NOMO-1 (cell line): ENCODE measurements at regions not wholly inside any gene's neighbourhood (a gene's known extent, or its start where the extent isn't known, plus 50 kb on each side); places are given as distances from the start of the nearest gene placed in this dataset.
"Not testable (repeated sequence)": the region's sequence is repeated elsewhere in the genome, so short reads cannot be mapped to it uniquely, and the experiment has no call there.

Experiments
- DNase-seq, 2 experiments: peaks; one replicate each; lab custom pipeline; 2025; ENCODE audit not compliant: unreplicated experiment in 2 of 2; lab: John Stamatoyannopoulos, UW

DNA sequence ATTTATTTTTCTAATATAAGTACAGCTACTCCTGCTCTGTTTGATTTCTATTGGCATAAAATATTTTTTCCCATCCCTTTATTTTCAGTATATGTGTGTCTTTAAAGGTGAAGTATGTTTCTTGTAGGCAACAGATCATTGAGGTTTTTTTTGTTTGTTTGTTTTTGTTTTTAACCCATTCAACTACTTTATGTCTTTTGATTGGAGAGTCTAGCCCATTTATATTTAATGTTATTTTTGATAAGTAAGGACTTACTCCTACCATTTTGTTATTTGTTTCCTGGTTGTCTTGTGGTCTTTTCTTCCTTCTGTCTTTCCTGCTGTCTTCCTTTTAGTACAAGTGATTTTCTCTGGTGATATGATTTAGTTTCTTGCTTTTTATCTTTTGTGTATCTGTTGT is 285.1 kb upstream of the PROX1 start:
- no peak for DNase-seq

DNA sequence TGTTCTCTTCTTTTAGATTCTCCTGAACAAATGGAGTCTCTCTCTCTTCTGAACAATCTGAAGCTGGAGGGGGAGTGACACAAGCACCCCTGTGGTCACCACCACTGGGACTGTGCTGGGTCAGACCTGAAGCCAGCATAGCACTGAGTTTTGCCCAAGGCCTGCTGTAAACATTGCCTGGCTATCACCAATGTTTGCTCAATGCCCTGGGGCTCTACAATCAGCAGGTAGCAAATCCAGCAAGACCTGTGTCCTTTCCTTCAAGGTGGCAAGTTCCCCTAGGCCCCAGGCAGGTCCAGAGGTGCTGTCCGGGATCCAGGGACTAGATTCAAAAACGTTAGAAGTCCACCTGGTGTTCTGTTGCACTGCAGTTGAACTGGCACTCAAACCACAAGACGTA is 282.8 kb upstream of the PROX1 start:
- DNase-seq, result no peak

DNA sequence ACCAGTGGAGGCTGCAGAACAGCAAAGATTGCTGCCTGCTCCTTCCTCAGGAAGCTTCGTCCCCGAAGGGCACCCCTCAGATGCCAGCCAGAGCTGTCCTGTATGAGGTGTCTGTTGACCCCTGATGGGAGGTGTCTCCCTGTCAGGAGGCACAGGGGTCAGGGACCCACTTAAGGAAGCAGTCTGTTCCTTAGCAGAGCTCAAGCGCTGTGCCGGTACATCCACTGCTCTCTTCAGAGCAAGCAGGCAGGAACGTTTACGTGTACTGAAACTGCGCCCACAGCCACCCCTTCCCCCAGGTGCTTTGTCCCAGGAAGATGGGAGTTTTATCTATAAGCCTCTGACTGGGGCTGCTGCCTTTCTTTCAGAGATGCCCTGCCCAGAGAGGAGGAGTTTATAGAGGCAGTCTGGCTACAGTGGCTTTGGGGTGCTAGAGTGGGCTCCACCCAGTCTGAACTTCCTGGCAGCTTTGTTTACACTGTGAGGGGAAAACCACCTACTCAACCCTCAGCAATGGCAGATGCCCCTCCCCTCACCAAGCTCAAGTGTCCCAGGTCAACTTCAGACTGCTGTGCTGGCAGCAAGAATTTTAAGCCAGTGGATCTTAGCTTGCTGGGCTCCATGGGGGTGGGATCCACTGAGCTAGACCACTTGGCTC is 275.8 kb upstream of the PROX1 start:
- not testable (repeated sequence) for DNase-seq

DNA sequence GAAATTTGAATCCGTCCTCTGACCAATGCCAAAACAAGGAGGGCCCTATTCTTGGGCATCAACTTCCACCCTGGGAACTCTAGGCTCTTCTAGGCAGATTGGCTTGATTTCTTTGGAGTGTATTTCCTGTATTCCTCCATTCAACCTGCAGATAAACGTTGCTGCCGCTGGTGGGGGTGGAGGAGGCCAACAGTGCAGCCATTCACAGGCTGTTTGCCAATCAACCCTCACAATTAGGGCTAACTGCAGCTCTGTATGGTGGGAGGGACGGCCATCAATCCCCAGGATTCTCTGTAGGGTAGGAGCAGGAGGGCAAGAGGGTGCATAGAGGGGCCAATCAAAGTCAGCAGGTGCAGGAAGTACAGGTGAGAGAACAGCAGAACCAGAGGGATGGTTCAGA is 273.1 kb upstream of the PROX1 start:
- DNase-seq, result no peak

DNA sequence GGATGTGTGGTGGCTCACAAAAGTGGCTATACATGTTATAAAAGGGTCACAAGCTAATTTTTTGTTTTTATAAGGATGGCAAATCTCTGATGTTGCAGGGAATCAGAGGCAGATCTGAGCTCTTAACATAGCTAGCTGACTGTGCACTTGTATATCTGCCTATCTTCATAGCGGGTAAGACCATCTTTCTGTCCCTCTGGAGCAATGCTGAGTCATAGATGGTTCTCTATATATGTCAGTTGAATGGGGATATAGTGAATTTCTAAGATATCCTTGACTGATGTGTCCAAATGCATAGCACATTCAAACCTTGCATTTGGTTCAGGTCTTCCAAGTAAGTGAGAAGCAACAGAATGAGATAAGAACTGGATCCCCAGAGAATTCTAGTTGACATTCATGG is 272.6 kb upstream of the PROX1 start:
- no peak for DNase-seq

DNA sequence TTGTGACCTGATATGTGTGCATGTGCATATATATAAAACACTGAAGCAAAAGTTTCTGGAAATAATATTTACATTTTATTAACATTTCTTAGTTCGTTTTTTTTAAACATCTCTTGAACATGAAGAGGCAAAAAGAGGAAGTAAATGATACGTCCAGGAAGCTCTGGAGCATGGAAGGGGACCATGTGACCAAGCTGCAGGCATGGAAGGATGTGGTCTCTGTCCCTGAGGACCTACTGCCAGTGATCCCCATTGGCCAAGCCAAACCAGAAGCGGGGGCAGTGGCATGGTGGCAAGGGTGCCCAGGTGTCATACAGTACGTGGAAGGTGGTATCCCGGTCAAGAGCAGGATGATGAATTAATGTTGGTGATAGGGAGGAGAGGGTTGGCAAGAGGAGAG is 268.3 kb upstream of the PROX1 start:
- DNase-seq, result peak in 1 of 2 experiments; percentile 13

DNA sequence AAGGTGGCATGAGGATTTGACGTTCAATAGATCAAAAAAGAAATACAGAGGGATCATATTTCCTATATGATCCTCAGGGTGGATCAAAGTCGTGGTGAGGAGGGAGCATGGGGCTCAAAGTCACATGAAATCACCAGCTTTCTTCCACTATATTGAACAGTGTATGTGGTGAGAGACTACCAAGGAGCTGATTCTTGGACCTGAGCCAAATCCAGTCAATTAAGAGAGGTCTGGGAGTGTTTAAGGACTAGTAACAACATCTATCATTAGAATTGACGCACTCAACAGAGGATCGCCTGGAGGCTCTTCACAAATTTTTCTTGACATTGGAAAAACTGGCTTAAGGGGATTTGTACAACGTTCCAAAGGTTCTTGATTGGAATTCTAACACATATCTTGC is 267.7 kb upstream of the PROX1 start:
- no peak for DNase-seq

DNA sequence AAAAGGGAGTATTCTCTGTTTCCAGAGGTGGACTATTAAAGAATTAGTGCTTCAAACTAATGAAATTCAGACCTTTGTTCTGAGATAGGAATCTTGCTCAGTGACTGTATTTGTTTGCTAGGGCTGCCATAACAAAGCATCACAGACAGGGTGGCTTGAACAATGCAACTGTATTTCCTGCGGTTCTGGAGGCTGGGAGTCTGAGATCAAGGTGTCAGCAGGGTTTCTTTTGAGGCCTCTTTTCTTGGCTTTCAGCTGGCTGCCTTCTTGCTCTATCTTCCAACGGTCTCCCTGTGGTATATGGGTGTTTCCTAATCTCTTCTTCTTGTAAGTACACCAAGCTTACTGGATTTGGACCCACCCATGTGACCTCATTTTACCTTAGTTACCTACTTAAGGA is 264.6 kb upstream of the PROX1 start:
- peak in 1 of 2 experiments; percentile 3 for DNase-seq

DNA sequence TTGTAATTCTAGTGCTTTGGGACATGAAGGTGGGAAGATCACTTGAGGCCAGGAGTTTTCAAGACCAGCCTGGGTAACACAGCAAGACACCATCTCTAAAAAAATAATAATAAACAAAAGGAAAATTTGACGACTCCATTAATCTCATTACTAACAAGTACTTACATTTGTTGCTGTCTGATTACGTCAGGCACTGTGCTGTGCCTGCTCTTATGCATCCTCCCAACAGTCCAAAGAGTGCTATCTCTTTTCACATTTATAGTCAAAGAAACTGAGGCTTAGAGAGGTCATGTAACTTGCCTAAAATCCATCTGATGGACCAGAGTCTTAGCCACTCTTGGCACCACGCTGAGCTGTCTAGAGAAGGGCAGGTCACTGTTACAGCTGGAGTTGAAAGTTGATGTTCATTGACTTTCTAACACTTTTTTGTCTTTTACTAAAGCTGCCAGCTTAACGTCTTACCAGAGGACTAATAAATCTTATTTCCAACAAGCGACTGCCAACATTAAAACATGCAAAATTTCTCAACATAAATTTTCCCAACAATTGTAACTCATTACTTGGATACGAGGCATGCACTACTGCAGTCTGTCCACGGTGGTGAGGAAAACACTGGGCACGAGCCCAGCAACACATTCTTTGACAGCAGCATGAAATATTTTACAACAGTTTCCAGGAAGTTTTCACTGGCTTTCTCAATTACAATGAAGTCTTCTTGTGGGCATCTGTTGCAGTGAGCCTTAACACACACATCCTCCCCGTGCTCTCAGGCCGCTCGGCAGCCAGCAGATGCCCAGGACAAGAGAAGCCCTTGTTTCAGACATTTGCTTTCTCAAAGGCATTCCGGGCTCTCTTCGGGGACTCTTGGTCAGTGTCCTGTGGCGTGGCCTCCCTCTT is 262.9 kb upstream of the PROX1 start:
- DNase-seq, result peak in 1 of 2 experiments; percentile 1

DNA sequence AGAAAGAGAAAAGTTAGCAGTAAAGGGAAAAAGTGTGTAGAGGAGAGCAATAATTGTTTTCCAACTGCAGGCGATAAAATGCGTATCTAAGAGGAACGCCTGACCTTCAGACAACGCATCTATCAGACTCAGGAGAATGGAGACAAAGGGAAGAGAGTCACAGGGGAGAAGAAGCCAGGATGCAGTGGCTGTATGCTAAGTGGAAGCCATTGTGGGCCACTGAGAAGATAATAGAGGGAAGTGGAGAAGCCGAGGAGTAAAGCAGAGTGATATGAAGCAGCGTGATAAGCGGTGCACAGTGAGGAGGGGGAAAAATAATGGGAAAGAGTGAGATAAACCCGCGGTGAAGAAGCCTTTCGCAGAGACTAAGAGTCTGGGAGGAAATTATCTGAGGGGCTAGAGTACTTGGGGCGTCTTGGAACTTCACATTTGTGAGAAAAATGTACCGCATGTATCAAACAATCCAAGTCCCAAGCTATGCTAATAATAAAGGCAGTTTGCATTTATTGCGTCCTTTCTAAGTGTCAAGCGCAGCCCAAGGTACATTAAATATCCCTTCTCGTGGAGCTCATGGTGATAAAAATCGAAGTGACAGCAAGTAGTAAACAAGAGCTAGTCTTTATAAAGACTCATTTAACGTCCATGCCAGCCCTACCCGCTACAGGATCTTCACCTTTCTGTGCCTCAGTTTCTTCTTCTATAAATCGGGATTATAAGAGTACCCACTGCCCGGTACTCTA is 259.8 kb upstream of the PROX1 start:
- DNase-seq, result no peak

DNA sequence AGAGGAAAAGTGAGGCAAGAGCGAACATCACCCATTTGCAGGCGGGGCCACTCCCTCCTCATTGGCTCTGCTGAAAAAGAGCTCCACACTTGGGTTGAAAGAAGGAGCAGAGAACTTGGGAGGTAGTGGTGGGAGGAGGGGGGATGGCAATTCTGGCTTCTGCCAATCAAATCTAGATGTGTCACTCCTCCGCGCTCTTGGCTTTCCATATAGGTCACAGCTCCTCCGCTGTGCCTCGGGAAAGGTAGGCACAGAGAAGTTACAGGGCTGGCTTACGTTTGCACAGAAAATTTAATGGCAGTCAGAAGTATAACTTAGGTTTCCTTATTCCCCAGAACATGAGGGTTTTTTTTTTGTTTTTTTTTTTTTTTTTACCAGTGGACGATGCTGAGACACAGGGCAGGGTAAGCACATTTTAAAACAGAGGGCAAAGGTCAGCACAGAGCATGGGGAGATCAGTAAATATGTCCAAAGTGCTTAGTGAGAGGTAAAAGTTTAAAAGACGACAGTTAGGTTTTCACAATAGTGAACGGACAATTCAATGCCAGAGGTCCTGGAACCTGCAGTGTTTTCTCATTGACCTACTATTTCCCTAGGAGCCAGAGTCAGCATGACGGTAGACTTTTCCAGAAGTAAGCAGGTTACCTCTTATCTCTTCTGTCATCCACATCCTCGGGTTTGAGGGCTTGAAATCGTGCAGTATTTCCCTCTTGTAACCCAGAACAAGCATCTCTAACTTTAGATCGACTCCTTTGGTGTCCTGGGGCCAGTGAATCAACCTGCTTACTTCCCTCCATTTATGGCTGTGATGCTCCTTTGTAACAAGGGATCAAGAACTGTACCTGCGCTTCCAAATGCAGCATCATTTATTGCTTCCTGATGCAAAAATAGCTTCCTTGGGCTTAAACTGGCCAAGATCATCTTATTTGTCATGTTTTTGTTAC is 258.9 kb upstream of the PROX1 start:
- DNase-seq, result no peak

DNA sequence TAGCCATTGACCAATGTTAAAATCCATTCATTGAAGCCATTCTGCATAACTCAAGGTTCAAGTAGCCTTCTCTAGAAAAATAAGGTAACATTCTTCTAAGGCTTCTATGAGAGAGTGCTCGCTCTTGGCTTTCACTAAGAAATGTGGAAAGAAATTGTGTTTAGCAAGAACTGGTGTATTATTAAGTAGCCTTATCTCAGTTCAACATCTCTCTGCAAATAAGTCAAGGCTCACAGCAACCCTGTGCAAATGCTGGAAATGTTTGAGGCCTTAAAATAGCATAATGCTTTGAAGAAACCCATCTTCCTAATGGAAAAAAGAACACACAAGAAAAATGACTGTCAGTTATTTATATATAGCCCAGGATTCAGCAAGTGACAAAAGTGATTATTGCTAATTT is 254.1 kb upstream of the PROX1 start:
- no peak for DNase-seq

DNA sequence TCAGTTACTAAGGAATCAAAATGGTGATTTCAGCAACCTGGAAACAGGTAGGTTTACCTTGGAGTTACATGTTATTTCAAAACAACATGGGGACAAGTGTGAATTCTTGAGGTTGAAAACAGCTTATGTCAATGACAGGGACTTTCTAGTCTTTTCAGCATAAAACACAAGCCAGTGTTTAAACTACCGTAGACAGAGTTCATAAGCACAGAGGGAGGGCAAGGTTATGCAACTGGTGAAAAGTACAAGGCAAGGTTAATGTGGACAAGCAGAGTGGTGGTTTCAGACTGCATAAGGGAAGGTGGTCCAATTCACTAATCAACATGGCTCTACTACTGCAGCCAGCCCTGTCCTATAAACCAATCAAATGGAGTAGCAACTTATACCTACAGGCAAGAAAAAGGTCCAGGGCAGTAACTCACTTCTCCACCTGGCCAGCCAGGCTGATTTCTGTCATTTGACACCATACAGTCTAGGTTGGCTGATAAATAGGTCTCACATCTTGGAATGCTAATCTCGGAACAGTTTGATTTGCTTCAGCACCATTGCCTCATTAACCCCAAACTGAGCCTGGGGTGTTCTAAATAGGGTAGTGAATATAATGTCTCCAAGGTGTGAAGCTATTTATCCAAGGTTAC is 250.3 kb upstream of the PROX1 start:
- DNase-seq, result no peak

DNA sequence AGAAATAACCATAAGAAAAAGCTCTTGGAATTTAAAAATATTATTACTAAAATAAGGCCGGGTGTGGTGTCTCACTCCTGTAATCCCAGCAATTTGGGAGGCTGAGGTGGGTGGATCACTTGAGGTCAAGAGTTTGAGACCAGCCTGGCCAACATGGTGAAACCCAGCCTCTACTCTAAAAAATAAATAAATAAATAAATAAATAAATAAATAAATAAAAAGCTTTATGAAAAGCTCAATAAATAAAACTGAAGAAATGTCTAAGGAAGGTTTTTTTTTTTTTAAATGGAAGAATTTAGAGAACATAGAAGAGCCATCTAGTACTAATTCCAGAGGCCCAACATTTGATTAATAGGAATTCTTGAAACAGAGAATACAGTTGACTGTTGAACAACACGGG is 249.1 kb upstream of the PROX1 start:
- no peak for DNase-seq

DNA sequence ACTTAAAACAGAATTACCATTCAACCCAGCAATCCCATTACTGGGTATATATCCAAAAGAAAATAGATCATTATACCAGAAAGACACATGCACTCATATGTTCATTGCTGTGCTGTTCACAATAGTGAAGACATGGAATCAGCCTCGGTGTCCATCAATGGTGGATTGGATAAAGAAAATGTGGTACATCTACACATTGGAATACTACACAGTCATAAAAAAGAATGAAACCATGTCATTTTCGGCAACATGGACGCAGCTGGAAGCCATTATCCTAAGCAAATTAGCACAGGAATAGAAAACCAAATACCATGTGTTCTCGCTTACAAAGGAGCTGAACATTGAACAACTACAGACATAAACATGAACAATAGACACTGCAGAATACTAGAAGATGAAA is 244.8 kb upstream of the PROX1 start:
- no peak for DNase-seq

DNA sequence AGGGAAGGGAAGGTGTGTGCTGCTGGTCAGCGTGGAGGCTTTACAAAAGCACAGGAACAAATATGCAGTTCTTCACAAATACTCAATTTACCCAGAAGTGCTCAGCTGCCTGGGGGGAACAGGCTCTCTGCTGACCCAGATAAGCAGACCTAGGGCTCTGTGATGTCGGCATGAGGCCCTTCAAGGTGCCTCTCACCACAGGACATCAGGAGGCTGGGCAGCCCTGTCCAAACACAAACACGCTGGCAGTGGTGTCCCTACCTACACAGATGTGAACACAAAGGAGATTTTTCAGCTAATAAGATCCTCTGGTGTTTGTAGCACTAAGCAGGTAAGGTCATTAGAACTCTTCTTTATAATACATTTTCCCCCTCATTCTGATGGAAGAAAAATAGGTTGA is 243.0 kb upstream of the PROX1 start:
- DNase-seq, result no peak

DNA sequence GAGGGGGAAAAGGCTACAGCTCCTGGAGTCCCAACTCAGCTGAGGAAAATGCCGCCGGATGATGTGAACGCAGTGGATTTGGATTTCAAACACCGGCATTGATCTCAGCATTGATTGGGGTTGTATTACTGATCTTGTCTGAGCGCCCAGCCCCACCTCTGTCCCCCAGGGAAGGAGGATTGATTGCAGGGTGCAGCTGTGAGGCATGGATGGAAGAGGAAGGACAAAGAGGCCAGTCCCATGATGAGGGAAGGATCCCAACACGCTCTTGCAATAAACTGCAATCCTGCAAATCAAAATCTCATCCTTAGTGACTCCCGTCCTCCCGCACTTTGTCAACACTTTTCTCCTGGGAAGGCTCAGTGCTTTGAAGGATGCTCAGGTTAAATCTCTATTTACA is 242.3 kb upstream of the PROX1 start:
- DNase-seq, result no peak

DNA sequence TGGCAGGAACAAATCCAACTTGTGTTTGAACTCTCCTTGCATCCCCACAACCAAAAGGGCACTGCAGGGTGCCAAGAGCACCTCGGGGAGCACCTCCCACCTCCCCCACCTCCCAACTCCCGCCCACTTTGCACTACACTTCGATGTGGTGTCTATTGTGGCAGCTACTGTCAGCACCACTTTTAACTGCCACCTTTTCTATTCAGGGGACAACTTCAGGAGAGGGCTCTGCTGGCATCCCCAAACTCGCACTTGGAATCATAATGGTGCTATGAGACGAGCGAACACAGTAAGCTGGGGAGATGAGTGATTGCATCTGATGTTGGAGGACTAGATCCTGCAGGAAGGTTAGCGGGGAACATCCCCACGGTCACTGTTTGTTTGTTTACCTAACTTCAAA is 238.2 kb upstream of the PROX1 start:
- no peak for DNase-seq

DNA sequence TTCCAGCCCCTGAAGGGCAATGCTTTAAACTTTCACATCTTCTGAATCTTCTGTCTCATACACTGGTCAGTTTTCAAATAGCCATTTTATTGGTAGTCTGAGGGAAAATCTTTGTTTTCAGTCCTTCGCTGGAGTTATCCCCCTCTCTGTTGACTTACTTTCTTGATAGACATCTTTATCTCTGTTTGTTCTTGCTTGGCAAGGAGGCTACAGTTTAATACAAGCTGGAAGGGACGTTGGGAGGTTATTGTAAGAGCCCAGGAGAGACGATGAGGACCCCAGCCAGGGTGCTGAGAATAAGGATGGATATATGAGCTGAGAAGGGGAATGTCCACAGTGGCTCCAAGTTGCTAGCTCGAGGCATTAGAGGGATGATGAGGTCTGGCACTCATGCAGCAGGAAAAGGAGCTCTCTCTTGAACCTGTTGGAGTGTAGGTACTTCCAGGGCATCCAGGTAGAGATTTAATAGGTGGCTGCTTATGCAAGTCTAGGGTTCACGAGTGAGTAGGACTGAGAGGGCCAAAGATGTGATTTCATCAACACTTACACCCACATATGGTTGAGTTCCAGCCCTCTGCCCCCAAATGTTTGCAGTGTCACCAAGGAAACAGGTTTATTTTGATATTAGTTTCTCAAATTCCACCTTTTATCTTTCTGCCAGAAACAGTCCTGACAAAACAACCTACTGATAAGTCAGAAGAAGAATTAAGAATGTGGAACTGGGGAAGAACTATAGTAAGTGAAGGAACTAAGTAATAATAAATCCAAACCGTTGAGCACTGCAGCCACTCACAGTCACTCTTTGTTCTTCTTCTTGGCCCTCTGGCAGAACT is 237.3 kb upstream of the PROX1 start:
- DNase-seq, result no peak
